ENCODE measurements at regions not wholly inside any gene's neighbourhood (a gene's known extent, or its start where the extent isn't known, plus 50 kb on each side); places are given as distances from the start of the nearest gene placed in this dataset.

GRCh38 chr10:3900391-3900790, 115.4 kb upstream of the KLF6 start:
- no peak for DNase-seq (ENCODE audit: low read depth, low spot score)
- peak overlapping the region; percentile 95 for H3K27ac ChIP-seq

DNA sequence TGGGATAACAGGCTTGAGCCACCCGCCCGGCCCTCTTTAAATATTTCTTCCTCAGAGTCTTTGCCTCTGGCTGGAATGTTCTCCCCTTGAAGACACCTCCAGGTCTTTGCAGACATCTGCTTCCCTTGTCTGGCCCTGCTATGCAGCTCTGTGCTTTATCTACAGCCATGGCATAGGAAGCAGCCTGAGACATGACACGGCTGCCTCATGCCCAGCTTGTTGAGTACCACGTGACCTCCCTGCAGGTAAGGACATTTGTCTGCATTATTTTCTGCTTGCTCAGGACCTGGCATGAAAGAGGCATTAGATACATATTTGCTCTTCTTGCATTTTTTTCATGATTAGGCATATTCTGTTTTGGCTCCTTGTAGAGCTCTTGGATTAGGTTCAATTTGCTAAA, 113.8 kb upstream of the KLF6 start:
- peak; percentile 97 for DNase-seq (ENCODE audit: low read depth, low spot score)
- H3K27ac ChIP-seq, result peak overlapping the region; percentile 95

- no peak for DNase-seq (ENCODE audit: low read depth, low spot score)
- H3K27ac ChIP-seq, result peak overlapping the region; percentile 95
These were observed 112.1 kb upstream of the KLF6 start for GRCh38 chr10:3897156-3897555.

DNA sequence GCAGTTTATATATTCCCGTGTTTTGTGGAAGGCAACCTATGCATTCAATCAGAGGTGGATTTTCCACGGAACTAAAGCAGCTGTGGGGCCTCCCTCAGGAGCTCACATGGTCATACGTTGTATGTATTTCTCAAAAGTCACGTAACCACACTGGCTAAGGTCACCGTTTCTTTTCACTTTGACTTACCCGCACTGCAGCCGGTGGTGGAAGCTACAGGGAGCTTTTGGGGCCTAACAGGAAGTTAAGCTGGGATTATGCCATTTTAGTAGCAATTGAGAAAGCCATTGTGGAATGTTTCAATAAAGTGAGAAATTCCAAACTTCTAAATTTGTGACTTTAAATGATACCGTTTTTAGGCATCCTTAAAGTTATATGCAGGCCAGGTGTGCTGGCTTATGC, 111.2 kb upstream of the KLF6 start:
- no peak for DNase-seq (ENCODE audit: low read depth, low spot score)
- peak overlapping the region; percentile 95 for H3K27ac ChIP-seq

- no peak for DNase-seq (ENCODE audit: low read depth, low spot score)
- peak overlapping the region; percentile 95 for H3K27ac ChIP-seq
These were observed 110.1 kb upstream of the KLF6 start for GRCh38 chr10:3895045-3895631.

GRCh38 chr10:3893901-3894563, 109.0 kb upstream of the KLF6 start:
- DNase-seq (ENCODE audit: low read depth, low spot score), result no peak

DNA sequence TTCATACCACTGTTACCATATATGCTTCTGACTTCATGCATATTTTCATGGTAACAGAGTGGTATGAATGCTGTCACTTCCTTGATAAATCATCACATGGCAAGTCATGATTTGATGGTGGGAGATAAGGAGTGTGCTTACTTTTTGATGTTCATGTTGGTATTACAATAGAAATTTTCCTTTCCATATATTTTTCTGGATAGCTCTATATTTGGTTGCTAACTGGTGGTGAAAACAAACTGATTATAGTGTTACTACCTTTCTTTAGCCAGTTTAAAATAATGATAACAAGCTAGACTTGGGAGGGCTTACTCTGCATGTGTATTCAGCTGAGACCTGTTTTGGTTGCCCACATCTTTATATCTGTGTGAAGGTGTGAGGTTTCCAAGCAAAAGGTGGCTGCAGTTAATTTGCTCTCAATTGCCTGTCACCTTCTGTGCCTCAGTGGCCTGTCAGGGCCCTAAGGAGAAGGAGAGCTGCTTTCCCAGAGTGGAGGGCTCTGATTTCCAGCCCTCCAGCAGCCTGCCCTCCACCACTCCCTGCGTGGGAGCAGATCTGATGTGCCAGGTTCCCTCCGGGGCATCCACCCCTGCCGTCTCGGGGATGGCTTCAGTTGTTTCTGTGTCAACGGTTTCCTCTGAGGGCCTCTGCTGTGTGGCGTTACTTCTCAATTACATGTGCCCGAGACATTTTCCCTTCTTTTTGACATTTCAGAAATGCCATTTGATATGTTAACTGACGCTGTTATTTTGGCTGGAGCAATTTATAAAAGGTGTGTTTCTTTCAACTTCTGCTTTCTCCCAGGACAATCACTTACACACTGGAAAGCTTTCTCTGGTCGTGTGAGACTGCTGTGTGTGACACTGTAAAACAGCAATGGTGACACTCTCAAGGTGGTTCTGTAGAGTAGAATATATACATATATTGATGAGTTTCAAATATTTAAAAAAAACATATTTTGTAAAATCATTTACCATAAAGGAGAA, 107.7 kb upstream of the KLF6 start:
- no peak for DNase-seq (ENCODE audit: low read depth, low spot score)

More at GRCh38 chr10:3893901-3894563, 109.0 kb upstream of the KLF6 start:
- H3K27ac ChIP-seq, result peak overlapping the region; percentile 95

DNA sequence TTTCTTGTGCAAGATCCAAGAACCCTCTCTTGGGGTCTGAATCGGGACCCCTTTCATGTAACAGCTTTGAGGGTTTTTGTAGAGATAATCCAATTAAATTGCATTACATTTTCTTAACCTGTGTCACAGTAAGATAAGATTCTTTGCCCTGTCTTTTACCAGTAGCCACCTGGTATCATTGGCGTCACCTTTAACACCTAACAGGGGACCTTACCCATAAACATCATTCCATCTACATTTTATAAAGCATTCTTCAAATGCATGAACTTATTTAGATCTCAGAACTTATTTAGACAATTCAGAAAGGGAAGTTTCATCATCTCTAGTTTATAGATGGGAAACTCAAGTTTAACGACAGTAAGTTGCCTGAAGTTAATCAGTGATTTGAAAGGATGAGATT, 106.4 kb upstream of the KLF6 start:
- H3K27ac ChIP-seq, result peak overlapping the region; percentile 11
- DNase-seq (ENCODE audit: low read depth, low spot score), result no peak

More for the DNA sequence above, 107.7 kb upstream of the KLF6 start:
- peak overlapping the region; percentile 11 for H3K27ac ChIP-seq

GRCh38 chr10:3890602-3891352, 105.8 kb upstream of the KLF6 start:
- peak overlapping the region; percentile 89 for H3K27ac ChIP-seq
- no peak for DNase-seq (ENCODE audit: low read depth, low spot score)

DNA sequence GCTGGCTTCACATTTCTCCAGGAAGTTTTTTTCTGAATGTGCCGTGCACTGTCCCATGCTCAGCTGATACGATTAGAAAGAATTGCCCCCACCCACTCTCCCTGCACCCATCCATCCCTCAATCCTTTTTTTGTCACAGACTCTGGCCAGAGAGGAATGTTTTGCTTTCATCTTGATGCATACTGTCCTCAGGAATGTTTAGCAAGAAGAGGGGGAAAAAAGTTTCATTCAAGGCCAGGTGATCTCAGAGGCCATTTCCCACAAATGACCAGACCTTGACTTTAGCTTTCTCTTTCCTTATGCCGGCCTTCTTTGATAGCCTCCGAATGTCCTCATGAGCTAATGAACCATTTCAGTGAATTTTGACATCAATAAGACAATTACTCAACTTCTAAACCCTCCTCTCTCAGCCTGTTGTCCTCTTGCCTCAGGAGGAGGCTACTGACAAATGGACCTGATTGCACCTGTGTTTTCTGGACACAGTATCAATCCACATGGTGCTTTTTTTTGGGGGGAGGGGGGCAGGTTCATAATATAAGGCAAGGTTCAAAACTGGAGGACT, 105.0 kb upstream of the KLF6 start:
- peak overlapping the region; percentile 89 for H3K27ac ChIP-seq
- no peak for DNase-seq (ENCODE audit: low read depth, low spot score)

- DNase-seq (ENCODE audit: low read depth, low spot score), result peak; percentile 92
- H3K27ac ChIP-seq, result peak overlapping the region; percentile 89
These were observed 103.0 kb upstream of the KLF6 start for GRCh38 chr10:3887885-3888476.

GRCh38 chr10:3887404-3887803, 102.4 kb upstream of the KLF6 start:
- H3K27ac ChIP-seq, result peak overlapping the region; percentile 89

GRCh38 chr10:3886641-3887251, 101.7 kb upstream of the KLF6 start:
- H3K27ac ChIP-seq, result peak overlapping the region; percentile 89
- peak; percentile 60 for DNase-seq (ENCODE audit: low read depth, low spot score)

More at GRCh38 chr10:3887404-3887803, 102.4 kb upstream of the KLF6 start:
- no peak for DNase-seq (ENCODE audit: low read depth, low spot score)

DNA sequence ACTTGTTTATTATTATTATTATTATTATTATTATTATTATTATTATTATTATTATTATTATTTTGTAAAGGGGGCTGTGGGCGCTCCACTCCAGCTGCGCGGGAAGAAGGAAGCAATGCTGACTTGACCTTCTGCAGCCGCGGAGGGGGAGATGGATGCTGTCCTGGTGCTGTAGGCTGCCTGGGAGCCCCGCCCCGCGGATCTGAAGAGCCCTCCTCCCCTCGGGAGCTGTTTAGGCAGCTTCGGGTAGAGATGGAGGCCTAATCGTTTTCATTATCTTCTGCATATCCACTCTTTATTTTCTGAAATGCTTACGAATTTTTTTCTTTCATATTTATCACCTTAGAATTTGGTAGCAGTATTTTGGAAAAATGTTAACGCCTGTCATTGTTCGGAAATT, 101.2 kb upstream of the KLF6 start:
- no peak for DNase-seq (ENCODE audit: low read depth, low spot score)
- peak overlapping the region; percentile 89 for H3K27ac ChIP-seq

- DNase-seq (ENCODE audit: low read depth, low spot score), result no peak
- H3K27ac ChIP-seq, result no peak overlapping the region
These were observed 97.8 kb upstream of the KLF6 start for GRCh38 chr10:3882855-3883254.

DNA sequence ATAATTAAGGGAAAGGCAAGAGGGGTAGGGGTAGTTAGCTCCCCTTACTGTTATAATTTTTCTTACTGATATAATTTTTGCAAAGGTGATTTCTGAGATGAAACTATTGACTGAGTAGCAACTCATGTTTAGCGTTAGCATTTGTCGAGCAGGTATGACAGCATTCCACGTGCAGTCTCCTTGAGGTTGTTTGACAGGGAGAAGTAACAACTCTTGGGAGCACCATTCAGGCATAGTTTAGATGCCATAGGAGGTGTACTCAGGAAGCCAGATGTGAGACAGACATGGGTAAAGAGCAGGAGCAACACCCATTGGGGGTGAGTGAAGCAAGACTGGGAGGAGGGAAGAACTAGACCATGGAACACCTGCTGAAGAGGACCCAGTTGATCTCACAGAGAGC, 96.6 kb upstream of the KLF6 start:
- no peak for DNase-seq (ENCODE audit: low read depth, low spot score)

DNA sequence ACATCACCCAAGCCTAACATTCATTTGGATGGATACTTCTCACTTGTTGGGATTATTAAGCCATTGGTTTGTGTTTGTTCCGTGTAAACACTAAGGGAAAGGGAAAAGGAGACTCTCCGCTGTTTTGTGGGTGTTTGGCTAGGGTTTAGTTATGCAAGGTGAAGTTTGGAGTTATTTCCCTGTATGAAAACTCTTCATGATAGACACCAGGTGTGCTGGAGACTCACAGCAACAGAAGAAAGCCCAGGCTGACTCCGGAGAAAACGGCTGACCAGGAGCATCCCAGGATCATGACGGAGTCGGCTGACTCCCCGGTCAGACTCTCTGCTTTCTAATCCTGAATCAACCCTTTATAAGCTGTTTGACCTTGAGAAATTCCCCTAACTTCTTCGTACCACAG, 94.1 kb upstream of the KLF6 start:
- no peak for DNase-seq (ENCODE audit: low read depth, low spot score)
- H3K27ac ChIP-seq, result no peak overlapping the region

More for the DNA sequence above, 96.6 kb upstream of the KLF6 start:
- H3K27ac ChIP-seq, result peak overlapping the region; percentile 49

GRCh38 chr10:3877211-3878000, 92.4 kb upstream of the KLF6 start:
- H3K27ac ChIP-seq, result peak overlapping the region; percentile 29
- no peak for DNase-seq (ENCODE audit: low read depth, low spot score)

All from epithelial cell of prostate (primary cell).